ENCODE measurements at regions not wholly inside any gene's neighbourhood (a gene's known extent, or its start where the extent isn't known, plus 50 kb on each side); places are given as distances from the start of the nearest gene placed in this dataset.

- H3K4me3 ChIP-seq (ENCODE audit: low read depth, low read length) = no peak overlapping the region
- no peaks in the 10 kb centered on the region for H3K9me3 ChIP-seq (ENCODE audit: control insufficient read depth, insufficient read depth, low read depth, low read length)
- TF ChIP-seq SP2 (tag by site-specific recombination; IDR thresholded peaks at IDR 0.05) (no peak), ZNF571 (tag by site-specific recombination; IDR thresholded peaks at IDR 0.05) (no peak), ZNF248 (tag by site-specific recombination; IDR thresholded peaks at IDR 0.05) (no peak), ZNF843 (tag by site-specific recombination; IDR thresholded peaks at IDR 0.05) (no peak), ZNF473 (tag by site-specific recombination; IDR thresholded peaks at IDR 0.05) (no peak), PRDM4 (tag by site-specific recombination; IDR thresholded peaks at IDR 0.05) (no peak), ZNF585B (tag by site-specific recombination; IDR thresholded peaks at IDR 0.05) (no peak), RBAK (tag by site-specific recombination; IDR thresholded peaks at IDR 0.05) (no peak), ZNF610 (tag by site-specific recombination; IDR thresholded peaks at IDR 0.05; ENCODE audit: borderline replicate concordance) (no peak), ZNF37A (tag by site-specific recombination; IDR thresholded peaks at IDR 0.05) (no peak), ZNF404 (tag by site-specific recombination; IDR thresholded peaks at IDR 0.05) (no peak), ZNF701 (tag by site-specific recombination; IDR thresholded peaks at IDR 0.05) (no peak), ZSCAN5A (tag by site-specific recombination; IDR thresholded peaks at IDR 0.05) (no peak)
- ChIA-PET POLR2A (no interaction called here), CTCF (interaction anchor here (0.6 kb wide), 1 partner anchor 673 kb away, joined by 5 read pairs; no protein-coding TSS in a partner anchor)
- no peak overlapping the region for H3K27ac ChIP-seq (ENCODE audit: extremely low read depth, low read depth, low read length)
- H3K36me3 ChIP-seq (ENCODE audit: control insufficient read depth in 2 of 2, insufficient read depth in 1 of 2, low read length in 2 of 2) = no peaks in the 10 kb centered on the region
- no peaks in the 10 kb centered on the region for H3K4me1 ChIP-seq (ENCODE audit: control insufficient read depth, insufficient read depth, low read length)
These were observed 176.7 kb upstream of the CTTNBP2NL start for GRCh38 chr1:112219267-112219666.

GRCh38 chr1:112230232-112230631 lies 165.8 kb upstream of the CTTNBP2NL start:
- ChIA-PET CTCF (interaction anchor here (0.7 kb wide), 1 partner anchor 128 kb away, joined by 4 read pairs; no protein-coding TSS in a partner anchor), POLR2A (no interaction called here)
- H3K4me3 ChIP-seq (ENCODE audit: low read depth, low read length) = no peak overlapping the region
- no peaks in the 10 kb centered on the region for H3K36me3 ChIP-seq (ENCODE audit: control insufficient read depth in 2 of 2, insufficient read depth in 1 of 2, low read length in 2 of 2)
- no peaks in the 10 kb centered on the region for H3K9me3 ChIP-seq (ENCODE audit: control insufficient read depth, insufficient read depth, low read depth, low read length)
- no peak overlapping the region for H3K27ac ChIP-seq (ENCODE audit: extremely low read depth, low read depth, low read length)
- H3K4me1 ChIP-seq (ENCODE audit: control insufficient read depth, insufficient read depth, low read length) = no peaks in the 10 kb centered on the region
- TF ChIP-seq ZNF23 (tag by site-specific recombination; IDR thresholded peaks at IDR 0.05; ENCODE audit: borderline replicate concordance) = no peak
- TF ChIP-seq ZNF692 (tag by site-specific recombination; IDR thresholded peaks at IDR 0.05) = no peak
- no peak for TF ChIP-seq ZNF221 (tag by site-specific recombination; IDR thresholded peaks at IDR 0.05; ENCODE audit: borderline replicate concordance)
- no peak for TF ChIP-seq ZNF580 (tag by site-specific recombination; IDR thresholded peaks at IDR 0.05)
- no peak for TF ChIP-seq ZNF48 (tag by site-specific recombination; IDR thresholded peaks at IDR 0.05)
- TF ChIP-seq ZNF214 (tag by site-specific recombination; IDR thresholded peaks at IDR 0.05; ENCODE audit: borderline replicate concordance) = no peak
- TF ChIP-seq ZFP3 (tag by site-specific recombination; IDR thresholded peaks at IDR 0.05; ENCODE audit: low read depth) = no peak
- TF ChIP-seq ZNF239 (tag by site-specific recombination; IDR thresholded peaks at IDR 0.05) = no peak
- no peak for TF ChIP-seq ZNF555 (tag by site-specific recombination; conservative IDR thresholded peaks at IDR 0.05)
- TF ChIP-seq ZNF266 (tag by site-specific recombination; IDR thresholded peaks at IDR 0.05; ENCODE audit: low read depth) = no peak
- no peak for TF ChIP-seq ZNF791 (tag by site-specific recombination; IDR thresholded peaks at IDR 0.05)
- TF ChIP-seq ZNF704 (tag by site-specific recombination; IDR thresholded peaks at IDR 0.05) = no peak
- TF ChIP-seq ZNF114 (tag by site-specific recombination; IDR thresholded peaks at IDR 0.05) = no peak
- TF ChIP-seq SETDB1 (IDR thresholded peaks at IDR 0.05; ENCODE audit: insufficient read length, low read length) = no peak
- no peak for TF ChIP-seq ZBTB17 (tag by site-specific recombination; IDR thresholded peaks at IDR 0.05)
- no peak for TF ChIP-seq ZNF18 (tag by site-specific recombination; IDR thresholded peaks at IDR 0.05)
- TF ChIP-seq ZSCAN23 (tag by site-specific recombination; IDR thresholded peaks at IDR 0.05) = no peak

Data from HEK293 (cell line).